HL-60/S4 treated with retinoic acid at 250 ng/mL for 4 days and 3 days (cell line): ENCODE measurements at regions not wholly inside any gene's neighbourhood (a gene's known extent, or its start where the extent isn't known, plus 50 kb on each side); places are given as distances from the start of the nearest gene placed in this dataset.

Experiments used
- in situ Hi-C: fragments of 300-500 bp; cut with MboI; formaldehyde crosslinking; loops from 2 replicates; pipeline ENCODE4 v1.7.0; 2022; ENCODE audit warnings: low sequenced_read_pairs

DNA sequence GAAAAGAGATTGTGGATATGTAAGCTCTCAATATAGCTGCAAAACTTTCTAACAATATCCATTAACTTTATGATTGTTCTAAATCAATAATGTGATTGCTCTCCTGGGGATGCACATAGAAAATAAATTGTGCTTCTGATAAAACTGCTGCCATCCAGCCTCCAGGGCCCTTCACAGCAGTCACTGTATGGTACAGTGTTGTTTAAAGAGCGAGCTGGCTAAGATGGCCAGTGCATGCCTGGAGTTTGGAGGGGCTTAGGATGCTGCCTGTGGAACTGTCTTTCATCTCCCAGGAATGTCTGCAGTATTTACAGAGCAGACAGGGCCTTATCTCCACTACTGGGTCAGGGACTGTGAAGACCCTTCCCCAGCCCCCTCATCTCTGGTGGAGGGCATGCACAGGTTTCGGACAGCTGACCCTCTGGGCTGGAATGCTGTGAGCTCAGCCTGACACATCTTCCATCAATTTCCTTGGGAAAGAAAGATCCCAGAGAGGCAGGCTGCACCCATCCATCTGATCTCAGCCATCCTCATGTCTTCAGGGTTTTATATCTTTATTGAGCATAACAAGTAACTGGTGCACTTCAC lies 137.0 kb downstream of the PLPP3 start:
- in situ Hi-C loops = no loop called here

DNA sequence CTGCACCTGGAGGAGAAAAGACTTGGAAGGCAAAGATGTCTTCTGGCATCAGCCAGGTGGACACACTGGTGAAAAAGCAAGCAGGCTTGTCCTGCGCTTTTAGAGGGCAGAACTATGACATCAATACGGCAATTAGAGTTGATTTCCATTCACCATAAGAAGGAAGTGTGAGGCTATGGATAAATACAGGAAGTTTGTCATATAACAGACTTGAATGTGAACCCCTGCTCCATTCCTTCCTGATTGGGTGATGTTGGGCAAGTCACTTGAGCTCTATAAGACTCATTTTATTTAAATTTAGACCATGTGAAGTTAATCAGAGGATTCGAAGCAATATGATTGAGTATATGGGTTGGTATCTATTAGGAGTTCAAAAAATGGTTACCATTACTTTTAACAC lies 137.8 kb downstream of the PLPP3 start:
- in situ Hi-C loops = no loop called here

DNA sequence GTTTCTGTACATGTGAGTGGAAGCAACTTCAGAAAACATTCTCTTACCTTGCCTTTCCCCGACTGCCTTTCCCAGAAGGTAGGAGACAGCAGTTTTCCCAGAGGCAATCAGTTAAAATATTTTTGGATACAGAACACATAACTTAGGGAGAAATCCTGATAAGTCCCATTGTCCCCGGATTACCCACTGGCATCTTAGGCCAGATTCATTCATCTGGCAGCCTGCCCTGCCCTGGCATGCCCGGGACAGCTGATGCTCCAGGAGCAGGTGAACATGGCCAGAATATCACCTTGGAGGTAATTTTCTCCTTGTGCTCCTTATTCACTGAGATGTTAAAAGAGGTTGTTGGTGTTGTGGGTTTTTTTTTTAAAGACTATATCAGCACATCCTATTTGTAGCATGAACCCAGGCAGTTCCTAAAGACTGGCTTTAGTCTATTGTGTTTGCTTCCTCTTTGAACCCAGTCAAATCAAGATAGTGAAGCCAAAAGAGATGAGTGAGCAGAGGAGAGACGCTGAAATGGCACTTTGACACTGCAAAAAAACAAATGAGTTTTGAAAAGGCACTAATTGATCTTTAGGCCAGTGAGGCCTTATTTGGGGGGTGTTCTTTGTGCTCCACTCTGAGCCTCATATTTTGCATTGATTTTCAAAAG lies 139.6 kb downstream of the PLPP3 start:
- in situ Hi-C loops = no loop called here

DNA sequence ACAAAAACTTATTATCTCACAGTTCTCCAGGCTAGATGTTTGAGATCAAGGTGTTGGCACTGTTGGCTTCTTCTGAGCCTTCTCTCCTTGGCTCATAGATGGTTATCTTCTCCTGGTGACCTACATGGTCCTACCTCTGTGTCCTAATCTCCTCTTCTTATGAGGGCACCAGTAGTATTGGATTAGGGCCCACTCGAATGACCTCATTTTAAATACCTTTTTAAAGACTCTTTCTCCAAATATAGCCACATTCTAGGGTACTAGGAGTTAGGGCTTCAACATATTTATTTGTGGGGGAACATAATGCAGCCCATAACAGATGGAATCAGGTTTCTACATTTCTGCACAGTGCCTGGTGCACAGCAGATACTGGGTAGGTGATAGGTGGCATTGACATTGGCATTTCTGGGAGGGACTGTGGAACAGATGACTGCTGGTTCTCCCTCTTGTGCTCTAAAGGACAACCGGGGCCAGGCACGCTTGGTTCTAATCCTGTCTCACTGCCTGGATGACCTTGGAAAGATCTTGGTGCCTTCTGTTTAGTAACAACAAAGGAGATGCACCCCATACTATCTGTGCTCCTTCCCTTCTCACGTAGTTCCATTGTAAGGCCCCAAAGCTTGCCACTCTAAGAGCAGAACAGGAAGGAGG lies 140.3 kb downstream of the PLPP3 start:
- in situ Hi-C loops = no loop called here

DNA sequence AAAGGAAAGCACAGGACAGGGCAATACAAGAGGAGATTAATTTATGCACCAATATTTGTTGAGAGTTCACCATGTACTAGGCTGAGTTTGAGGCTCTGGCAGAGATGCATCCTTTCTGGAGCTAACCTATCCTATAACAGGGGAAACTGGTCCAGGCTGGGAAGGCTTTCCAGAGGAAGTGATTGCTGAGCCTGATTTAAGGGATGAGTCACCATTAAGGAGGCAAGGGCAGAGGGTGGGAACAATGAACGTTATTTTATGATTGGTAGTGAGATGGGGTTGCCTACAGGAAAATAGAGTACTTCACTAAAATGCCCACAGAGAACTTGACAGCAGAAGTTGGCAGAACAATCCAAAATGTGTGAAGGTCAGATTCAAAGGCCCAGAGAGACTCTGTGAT lies 141.4 kb downstream of the PLPP3 start:
- in situ Hi-C loops = no loop called here

DNA sequence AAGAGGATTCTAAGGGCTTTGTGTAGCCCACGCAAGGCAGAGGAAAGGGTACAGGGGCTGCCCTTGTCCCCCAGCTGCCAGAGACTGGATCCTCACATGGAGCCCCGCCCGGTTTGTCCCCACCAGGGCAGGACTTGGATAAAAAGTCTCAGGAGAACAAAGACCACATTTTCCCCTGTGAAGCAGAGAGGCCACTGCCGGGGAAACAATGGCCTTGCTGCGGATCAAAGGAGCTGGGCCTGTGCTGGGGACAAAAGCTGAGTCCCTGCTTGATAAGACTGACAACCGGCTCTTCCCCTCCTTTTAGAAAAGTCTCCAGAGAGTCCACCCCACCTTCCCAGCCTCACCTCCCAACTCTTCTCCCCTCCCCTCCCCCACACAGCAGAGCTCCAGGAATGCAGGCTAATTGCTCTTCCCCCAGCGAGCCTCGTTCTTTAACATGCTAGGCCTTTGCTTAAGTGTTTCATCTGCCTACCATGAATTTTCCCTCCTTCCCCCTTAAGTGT lies 142.4 kb downstream of the PLPP3 start:
- in situ Hi-C loops = no loop called here

DNA sequence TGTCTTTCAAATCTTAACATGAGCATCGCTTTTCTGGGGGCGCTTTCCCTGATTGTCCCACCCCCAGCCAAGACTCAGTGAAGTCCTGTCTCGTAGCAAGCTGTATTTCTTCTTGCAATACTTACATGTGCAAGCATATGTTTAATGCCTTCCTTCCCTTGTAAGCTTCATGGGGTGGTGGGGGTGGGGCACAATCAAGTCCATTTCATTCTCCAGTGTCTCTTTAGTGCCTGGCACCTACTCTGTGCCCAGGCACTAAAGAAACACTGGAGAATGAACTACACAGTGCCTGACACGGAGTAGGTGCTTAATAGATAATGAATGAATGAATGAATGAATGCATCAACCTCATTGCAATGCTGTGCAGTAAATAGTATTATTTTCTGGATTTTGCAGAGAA lies 143.1 kb downstream of the PLPP3 start:
- in situ Hi-C loops = no loop called here

DNA sequence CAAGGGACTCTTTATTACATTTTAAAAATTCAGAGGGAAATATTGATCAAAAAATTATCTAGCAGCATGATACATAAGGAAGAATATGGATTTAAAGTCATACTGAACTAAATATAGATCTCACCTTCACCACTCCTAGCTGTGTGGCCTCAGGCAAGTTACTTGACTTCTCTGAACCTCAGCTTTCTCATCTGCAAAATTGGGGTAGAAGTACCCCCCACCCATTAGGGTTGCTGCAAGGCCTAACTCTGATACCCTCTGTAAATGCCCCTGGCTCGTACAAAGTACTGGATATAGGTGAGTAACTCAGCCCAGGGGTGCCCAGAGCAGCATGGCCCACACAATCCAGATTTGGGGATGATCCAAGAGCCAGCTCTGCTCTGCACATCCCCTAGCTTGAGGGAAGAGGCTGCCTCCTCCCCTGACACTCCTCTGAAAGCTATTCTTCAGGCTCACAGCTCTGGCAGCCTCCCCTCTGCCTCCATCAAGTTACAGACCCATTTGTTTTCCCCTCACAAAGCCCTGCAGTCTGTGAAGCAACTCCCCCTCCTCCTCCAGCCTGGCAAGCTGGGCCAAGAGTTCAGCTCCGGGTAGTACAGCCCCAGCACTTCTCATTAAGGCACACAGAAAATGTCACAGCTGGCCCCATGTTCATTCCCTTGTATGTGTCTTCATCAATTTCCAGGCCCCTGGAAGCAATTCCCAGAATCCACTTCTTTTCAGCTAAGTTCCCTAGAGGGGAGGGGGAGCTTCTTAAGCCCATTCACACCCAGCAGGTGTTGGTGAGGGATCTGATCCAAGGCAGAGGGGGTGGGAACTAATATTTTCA lies 143.7 kb downstream of the PLPP3 start:
- in situ Hi-C loops = no loop called here

DNA sequence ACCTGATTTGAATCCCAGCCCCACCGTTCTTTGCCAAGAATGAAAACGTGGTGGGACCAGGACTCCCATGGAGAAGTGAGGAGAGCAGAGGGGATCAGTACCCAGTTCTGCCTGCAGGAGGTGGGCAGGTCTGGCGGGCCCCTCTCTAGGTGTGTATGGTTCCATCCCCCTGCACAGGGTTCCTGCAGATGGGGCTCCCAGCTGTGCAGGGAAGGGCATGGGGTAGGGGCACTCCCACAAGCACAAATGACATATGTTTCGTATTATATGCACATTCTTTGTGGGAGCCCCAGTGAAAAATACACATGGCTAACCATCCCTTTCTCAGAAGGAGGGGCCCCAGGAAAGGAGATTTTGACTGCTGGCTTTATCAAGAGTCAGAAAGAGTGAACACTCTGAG lies 144.6 kb downstream of the PLPP3 start:
- in situ Hi-C loops = no loop called here

DNA sequence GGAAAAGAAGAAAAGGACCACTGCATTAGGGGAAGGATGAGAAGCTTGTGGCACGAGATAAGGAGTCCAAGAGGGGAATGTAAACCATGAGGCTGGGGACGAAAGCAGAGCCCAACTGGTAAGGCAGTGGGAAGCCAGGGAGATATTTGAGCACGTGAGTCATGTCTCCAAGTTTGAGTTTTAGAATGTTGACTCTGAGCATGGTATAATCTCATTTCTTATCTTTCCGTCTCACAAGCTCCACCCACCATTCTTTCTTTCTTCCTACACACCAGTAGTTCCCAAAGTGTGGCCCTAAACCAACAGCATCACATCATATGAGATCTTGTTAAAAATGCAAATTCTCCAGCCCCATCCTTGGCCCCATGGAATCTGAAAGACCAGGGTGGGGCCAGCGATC lies 145.3 kb downstream of the PLPP3 start:
- in situ Hi-C loops = no loop called here

DNA sequence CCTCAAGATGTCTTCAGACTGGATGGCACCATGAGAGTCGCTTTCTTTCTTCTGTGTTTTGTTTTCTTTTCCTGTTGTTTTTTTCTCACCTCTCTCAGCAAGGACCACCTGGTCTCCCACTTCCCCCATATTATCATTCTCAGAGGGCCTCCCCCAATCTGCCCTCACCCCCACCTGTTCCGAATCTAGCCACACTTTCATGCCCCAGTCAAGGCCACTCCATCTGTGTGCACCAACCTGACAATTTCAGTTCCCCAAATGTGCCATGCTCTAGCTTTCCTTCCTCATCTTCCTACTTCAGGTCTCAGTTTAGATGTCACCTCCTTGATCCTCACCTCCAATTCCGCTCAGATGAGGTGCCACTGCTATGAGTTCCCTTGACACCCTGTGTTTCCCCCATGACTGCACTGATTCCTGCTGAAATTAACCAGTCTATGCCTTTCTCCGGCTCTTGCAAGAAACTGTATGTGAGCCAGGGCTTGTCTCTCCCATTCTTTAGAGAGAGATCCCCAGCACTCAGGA lies 146.2 kb downstream of the PLPP3 start:
- in situ Hi-C loops = no loop called here

DNA sequence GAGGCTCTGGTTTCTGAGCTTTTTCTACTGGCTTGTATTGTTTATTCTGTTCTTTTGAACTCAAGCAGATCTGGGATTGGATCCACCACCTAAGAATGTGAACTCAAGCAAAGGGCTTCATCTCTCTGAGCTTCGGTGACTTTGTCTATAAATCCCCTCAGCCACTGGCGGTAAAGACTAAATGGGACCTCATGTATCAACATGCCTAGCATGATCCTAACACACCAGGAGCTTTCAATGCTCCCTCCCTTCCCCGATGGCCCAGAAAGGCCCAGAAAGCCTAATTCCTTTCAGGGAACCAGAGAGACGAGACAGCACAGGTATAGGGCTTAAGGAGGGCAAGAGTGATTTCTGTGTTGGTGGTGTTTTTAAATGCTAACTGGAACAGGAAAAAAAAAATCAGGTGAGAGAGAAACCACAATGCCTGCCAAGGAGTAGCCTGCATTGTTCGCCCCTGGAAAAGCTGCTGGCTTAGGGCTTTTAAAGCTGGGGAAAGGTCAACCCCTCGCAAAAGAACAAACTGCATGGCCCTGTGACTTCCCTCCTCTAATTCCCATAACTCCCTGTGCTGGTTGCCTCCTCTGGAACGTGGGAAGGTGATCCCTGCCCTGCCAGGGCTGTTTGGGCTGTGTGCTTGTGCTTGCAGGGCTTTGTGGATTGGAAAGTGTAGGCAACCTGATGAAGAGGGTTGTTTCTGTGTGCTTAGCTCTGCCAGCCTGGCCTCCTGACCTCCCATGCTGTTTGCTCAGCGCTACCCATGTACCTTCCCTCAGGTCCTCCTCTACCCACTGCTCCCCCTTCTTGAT lies 147.0 kb downstream of the PLPP3 start:
- in situ Hi-C loops = no loop called here

DNA sequence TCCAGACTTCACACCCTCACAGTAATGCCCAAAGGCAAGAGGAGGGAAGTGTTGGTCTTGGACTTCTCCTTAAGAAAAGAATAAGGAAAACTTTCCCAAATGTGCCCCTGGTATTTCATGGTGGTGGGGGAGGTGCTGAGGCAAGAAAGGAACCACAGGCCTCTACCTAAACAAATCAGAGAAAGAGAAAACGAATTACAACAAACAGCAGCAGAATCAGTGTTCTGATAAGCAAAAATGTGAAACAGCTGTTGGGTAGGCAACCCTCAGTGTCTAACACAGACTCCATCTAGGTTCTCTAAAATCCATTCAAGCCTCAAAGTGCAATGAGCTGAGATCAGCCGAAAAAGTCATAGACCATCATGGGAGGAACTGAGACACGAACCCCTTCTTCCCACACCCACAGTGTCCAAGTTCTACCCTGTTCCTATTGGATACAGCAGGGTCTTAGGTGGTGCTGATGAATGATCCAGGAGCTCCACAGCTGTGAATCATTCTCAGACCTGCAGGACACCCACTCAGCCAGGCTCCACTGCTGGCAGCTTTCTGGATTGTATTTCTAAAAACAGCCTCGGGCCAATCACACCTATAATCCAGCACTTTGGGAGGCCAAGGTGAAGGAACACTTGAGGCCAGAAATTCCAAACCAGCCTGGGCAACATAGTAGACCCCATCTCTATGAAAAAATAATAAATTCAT lies 149.1 kb downstream of the PLPP3 start:
- in situ Hi-C loops = no loop called here

DNA sequence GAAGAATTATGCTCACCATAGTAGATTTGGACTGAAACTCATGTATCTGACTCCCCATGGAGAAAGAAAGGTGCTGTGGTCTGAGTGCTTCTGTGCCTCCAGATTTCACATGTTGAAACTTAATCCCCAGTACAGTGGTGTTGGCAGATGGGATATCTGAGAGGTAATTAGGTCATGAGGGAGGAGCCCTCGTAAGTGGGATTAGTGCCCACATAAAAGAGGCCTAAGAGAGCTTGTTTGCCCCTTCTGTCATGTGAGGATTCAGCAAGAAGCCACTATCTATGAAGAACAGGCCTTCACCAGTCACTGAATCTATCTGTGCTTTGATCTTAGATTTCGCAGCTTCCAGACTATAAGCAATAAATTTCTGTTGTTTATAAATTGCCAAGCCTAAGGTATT lies 150.1 kb downstream of the PLPP3 start:
- in situ Hi-C loops = no loop called here

DNA sequence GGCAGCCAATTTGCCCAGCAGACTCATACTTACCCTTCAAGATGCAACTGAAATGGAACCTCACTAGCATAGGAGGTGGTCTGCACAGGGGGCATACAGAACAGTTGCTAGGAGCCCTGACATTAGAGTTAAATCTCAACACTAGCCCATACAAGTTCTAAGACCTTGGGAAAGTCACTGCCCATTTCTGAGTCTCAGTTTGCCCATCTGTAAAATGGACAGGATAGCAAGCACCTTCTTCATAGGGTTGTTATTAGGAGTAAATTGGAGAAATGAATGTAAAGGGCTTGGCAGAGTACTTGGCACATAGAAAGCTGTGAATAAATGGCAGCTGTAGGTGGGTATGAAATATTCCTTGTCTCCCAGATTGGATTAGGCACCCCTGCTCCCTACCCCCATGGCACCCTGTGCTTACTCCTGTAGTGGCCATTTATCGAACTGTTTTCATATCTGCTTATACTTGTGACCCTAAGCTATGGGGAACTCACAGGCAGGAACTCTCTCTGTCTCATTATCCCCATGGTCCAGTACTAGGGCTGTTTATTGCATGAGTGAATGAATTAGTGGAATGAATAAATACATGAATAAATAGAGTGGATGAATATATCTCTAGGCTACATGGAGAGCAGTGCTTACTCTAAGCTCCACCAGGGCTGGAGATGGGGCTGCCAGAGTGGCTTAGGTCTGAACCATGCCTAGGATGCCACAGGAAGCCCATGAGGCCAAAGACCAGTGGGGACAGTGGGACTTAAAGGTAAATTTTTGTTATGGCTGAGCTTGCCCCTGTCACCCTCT lies 152.6 kb downstream of the PLPP3 start:
- in situ Hi-C loops = no loop called here

DNA sequence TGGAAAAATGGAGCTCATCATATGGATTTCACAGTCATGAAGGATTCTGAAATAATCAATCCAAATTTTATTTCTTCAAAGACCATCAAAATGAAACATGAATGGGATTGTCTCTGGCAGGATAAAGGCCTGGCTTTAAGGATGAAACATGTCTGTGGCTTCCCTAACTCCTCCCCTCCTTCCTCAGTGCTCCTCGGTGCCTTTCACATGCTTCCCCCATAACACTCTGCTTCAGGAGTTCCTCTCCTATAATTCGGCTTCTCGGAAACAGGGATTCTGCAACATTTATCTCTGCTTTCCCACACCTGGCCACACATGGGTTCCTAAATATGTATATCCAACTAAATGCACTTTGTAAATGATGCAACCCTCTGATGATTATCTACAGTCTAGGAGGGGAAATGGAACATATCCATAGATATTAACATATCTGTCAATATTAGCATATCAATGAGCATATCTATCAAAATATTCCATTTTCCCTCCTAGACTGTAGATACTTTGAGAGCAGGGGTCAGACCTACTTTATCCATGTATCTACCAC lies 153.8 kb downstream of the PLPP3 start:
- in situ Hi-C loops = no loop called here

DNA sequence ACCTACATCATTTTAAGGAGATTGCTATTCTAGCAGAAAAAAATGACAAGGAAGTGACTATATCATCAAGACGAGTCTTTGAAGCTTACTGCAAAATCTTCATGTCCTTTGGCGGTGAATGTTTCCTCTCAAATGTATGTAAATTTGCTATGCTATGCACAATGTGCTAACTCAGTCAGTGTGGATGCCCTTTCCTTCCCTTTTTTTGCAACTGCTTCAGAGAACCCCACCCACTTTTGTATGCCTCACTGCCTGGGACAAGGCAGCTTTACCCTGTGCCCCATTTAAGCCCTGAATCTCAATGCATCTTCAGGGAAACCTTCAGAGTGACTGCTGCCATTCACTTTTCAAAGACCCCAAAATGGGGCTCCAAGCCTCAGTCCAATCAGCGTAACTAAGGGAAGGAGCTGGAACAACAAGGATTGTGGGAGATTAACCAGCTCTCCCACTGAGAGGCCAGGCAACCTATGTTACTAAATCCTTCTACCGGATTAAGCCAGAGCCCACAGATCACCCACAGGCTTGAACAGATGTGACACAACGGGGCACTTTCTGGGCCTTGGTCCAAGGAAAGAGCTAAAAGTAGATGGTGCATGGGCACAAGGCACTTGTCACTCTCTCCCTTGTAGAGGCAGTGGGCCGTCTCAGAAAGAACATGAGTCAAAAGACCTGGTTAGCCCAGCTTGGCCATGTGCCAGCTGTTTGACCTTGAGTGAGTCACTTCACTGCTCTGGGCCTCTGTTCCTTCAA lies 154.4 kb downstream of the PLPP3 start:
- in situ Hi-C loops = no loop called here

DNA sequence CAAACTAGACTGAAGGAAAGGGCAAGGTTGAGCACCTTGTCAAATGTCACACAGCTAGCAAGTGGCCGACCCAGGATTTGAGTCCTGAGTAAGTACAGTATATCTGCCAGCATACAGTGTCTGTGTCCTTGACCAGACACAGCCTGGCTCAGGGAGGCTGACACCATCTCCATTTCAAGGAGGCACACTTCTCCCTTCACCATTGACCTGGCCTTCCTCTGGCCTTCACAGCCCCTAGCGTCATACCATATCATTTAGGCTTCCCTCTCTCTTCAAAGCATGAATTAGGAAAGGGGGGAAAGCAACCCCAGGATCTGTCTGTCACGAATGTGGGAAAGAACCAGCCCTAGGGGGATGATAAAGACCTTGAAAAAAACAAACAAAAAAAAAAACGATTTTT lies 155.6 kb downstream of the PLPP3 start:
- in situ Hi-C loops = no loop called here
